Ovary (tissue), 3 donors: ENCODE measurements at regions not wholly inside any gene's neighbourhood (a gene's known extent, or its start where the extent isn't known, plus 50 kb on each side); places are given as distances from the start of the nearest gene placed in this dataset.

Experiments
- CTCF ChIP-seq, 3 donors: fragments of 450-650 bp in 2 of 3; fragments of 200-600 bp in 1 of 3; IDR thresholded peaks; one replicate each; pipeline versions ENCODE4 v1.5.1 to v1.8.0; 2016 to 2022; ENCODE audit warnings: antibody characterized with exemption in 3 of 3, mild to moderate bottlenecking in 1 of 3
- EP300 ChIP-seq: sonication (generic); formaldehyde crosslinking; IDR thresholded peaks from one replicate; pipeline ENCODE4 v1.6.1; 2017; ENCODE audit warnings: antibody characterized with exemption
- POLR2A ChIP-seq: fragments of 450-650 bp; IDR thresholded peaks from one replicate; pipeline ENCODE4 v1.6.1; 2017; ENCODE audit warnings: antibody characterized with exemption, mild to moderate bottlenecking, moderate library complexity
- donor health status: DM: no; HTN: no; CAD: no.

GRCh38 chr6:139659196-139659595 lies 284.7 kb upstream of the CITED2 start:
- TF ChIP-seq CTCF (IDR thresholded peaks at IDR 0.05) (no peak), EP300 (no peak), POLR2A (no peak)
